ENCODE measurements at regions not wholly inside any gene's neighbourhood (a gene's known extent, or its start where the extent isn't known, plus 50 kb on each side); places are given as distances from the start of the nearest gene placed in this dataset.
"Not testable (repeated sequence)": the region's sequence is repeated elsewhere in the genome, so short reads cannot be mapped to it uniquely, and the experiment has no call there.

DNA sequence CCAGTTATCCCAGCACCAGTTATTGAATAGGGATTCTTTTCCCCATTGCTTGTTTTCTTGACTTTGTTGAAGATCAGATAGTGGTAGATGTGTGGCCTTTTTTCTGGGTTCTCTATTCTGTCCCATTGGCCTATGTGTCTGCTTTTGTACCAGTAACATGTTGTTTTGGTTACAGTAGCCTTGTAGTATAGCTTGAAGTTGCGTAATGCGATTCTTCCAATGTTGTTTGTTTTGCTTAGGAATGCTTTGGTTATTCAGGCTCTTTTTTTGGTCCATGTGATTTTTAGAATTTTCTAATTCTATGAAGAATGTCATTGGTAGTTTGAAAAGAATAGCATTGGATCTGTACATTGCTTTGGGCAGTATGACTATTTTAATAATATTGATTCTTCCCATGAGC, 94.3 kb upstream of the CHMP2B start:
- ATAC-seq: no peak

DNA sequence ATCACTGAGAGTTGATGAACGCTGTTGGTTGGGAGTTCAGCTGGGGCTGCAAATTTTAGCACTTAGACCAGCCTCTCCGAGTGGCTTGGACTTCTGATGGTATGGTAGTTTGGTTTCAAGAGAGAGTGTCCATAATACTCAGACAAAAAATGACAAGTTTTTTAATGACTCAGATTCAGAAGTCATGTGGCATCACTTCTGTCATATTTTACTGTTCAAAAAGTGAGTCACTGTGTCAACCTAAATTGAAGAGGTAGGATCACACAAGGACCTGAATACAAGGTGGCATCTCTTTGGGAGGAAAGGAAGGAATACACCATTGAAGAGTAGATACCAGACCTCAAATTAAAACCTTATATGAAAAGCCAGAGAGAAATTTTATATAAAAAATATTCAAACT, 99.1 kb upstream of the CHMP2B start:
- no peak for DNase-seq
- ATAC-seq: no peak
- no peaks in the 10 kb centered on the region for H3K4me1 Mint-ChIP-seq
- H3K36me3 Mint-ChIP-seq (ENCODE audit: low read depth): no peaks in the 10 kb centered on the region
- H3K27me3 Mint-ChIP-seq: no peaks in the 10 kb centered on the region
- no peak overlapping the region for H3K4me3 Mint-ChIP-seq
- no peak overlapping the region for H3K27ac Mint-ChIP-seq
- H3K9me3 ChIP-seq (ENCODE audit: control insufficient read depth, low read length, poor library complexity, severe bottlenecking): no peaks in the 10 kb centered on the region

More for the DNA sequence above, 94.3 kb upstream of the CHMP2B start:
- Mint-ChIP-seq H3K4me1 (no peaks in the 10 kb centered on the region), H3K27me3 (no peaks in the 10 kb centered on the region), H3K27ac (no peak overlapping the region), H3K4me3 (no peak overlapping the region), H3K36me3 (ENCODE audit: low read depth) (no peaks in the 10 kb centered on the region)
- no peaks in the 10 kb centered on the region for H3K9me3 ChIP-seq (ENCODE audit: control insufficient read depth, low read length, poor library complexity, severe bottlenecking)
- DNase-seq: no peak

DNA sequence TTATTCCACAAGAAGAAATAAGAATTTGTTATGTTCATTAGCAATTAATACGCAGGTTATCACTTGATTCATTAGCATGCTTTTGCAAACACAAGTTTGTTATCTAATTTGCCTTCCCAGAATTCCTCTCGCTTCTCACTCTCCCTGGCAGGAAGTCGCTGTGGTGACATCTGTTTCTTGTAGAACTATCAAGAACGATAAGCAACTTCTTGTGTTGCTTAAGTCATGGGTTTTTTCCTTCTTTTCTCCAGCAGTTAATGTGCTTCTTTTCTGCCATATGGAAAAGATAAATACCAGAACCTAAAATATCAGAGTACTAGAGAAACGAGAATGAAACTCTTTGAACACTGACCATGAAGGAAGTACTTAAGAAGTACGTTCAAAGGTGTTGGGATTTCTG, 99.8 kb upstream of the CHMP2B start:
- DNase-seq: no peak
- no peaks in the 10 kb centered on the region for H3K36me3 Mint-ChIP-seq (ENCODE audit: low read depth)
- ATAC-seq: no peak
- no peaks in the 10 kb centered on the region for H3K27me3 Mint-ChIP-seq
- H3K27ac Mint-ChIP-seq: no peak overlapping the region
- H3K4me1 Mint-ChIP-seq: no peaks in the 10 kb centered on the region
- H3K4me3 Mint-ChIP-seq: no peak overlapping the region
- H3K9me3 ChIP-seq (ENCODE audit: control insufficient read depth, low read length, poor library complexity, severe bottlenecking): no peaks in the 10 kb centered on the region

DNA sequence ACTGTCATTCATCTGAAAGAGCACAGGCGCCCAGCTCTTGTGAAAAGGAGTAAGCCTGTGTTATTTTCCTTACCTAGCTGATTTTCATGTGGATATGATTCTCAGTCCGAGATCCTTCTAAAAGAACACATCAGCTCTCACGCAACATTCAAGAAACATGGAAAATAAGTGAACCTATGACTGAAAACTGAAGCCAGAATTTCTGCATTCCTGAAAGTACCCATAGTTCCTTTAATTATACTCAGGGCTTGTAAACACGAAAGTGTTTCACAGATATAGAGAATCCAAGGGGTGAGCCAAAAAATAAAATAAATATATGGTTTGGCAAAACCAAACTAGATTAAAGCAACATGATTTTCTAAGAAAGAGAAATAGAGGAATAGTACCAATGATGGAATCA, 100.8 kb upstream of the CHMP2B start:
- H3K36me3 Mint-ChIP-seq (ENCODE audit: low read depth): no peaks in the 10 kb centered on the region
- ATAC-seq (no peak), DNase-seq (no peak)
- no peak overlapping the region for H3K4me3 Mint-ChIP-seq
- no peaks in the 10 kb centered on the region for H3K4me1 Mint-ChIP-seq
- peaks cover 8% of the 10 kb centered on the region for H3K27me3 Mint-ChIP-seq
- H3K27ac Mint-ChIP-seq: no peak overlapping the region
- H3K9me3 ChIP-seq (ENCODE audit: control insufficient read depth, low read length, poor library complexity, severe bottlenecking): no peaks in the 10 kb centered on the region

DNA sequence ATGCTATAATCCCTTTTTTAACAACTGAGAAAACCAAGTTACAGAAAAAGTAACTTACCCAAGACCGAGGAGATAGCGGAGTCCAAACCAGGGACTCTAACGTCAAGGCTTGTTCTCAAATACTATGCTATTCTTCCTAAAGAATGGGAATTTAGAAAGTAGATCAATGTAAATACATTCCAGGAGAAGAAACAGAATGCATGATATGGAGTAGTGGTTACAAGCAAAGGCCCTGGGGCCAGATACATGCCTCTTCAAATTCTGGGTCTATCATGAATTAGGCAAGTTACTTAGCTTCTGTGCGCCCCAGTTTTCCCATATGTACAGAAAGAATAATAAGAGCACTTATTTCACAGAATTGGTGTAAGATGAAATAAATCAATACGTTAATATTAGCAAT, 102.0 kb upstream of the CHMP2B start:
- no peaks in the 10 kb centered on the region for H3K4me1 Mint-ChIP-seq
- no peak overlapping the region for H3K27ac Mint-ChIP-seq

DNA sequence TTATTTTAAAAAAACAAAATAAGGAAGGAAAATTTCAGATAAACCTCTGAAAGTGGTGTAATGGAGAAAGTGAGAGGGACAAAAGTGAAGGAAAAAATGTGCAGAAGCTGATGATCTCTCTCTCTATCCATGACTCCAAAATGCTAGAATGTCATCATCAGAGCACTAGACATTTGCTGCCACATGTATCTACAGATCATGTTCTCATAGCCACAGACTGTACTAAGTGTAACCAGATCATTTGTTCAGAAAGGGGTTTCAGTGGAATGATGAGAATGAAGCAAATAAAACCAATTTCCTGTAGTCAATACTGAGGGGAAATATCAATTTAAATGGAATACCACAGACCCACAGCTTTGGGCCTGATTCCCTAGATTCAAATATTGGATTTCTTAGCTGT, 104.3 kb upstream of the CHMP2B start:
- ATAC-seq (no peak), DNase-seq (no peak)
- H3K4me1 Mint-ChIP-seq: no peaks in the 10 kb centered on the region
- no peaks in the 10 kb centered on the region for H3K36me3 Mint-ChIP-seq (ENCODE audit: low read depth)
- H3K27ac Mint-ChIP-seq: no peak overlapping the region
- H3K4me3 Mint-ChIP-seq: no peak overlapping the region
- no peaks in the 10 kb centered on the region for H3K9me3 ChIP-seq (ENCODE audit: control insufficient read depth, low read length, poor library complexity, severe bottlenecking)
- peaks cover 8% of the 10 kb centered on the region for H3K27me3 Mint-ChIP-seq

More for the DNA sequence above, 102.0 kb upstream of the CHMP2B start:
- DNase-seq (no peak), ATAC-seq (no peak)
- Mint-ChIP-seq H3K27me3 (peaks cover 8% of the 10 kb centered on the region), H3K36me3 (ENCODE audit: low read depth) (no peaks in the 10 kb centered on the region), H3K4me3 (no peak overlapping the region)
- H3K9me3 ChIP-seq (ENCODE audit: control insufficient read depth, low read length, poor library complexity, severe bottlenecking): no peaks in the 10 kb centered on the region

DNA sequence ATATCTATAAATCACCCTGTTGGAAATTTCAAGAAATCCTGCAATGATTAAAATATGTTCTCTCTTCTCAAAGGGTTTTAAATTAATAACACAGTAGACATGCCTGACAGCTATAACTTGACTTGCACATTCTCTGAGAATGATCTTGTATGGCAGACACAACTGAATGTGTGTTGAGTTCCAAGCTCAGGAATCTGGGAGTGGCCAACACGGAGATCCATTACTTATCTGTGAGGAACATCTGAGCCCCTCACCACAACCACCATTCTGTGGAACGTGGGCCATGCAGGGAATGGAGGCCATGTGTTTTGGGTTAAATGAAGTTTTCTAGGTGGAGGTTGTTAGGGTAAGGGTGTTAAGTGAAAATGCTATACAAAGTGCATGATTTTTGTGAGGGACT, 105.3 kb upstream of the CHMP2B start:
- Mint-ChIP-seq H3K4me3 (no peak overlapping the region), H3K27me3 (peaks cover 8% of the 10 kb centered on the region), H3K36me3 (ENCODE audit: low read depth) (no peaks in the 10 kb centered on the region), H3K27ac (no peak overlapping the region), H3K4me1 (no peaks in the 10 kb centered on the region)
- DNase-seq: no peak
- no peak for ATAC-seq
- no peaks in the 10 kb centered on the region for H3K9me3 ChIP-seq (ENCODE audit: control insufficient read depth, low read length, poor library complexity, severe bottlenecking)

DNA sequence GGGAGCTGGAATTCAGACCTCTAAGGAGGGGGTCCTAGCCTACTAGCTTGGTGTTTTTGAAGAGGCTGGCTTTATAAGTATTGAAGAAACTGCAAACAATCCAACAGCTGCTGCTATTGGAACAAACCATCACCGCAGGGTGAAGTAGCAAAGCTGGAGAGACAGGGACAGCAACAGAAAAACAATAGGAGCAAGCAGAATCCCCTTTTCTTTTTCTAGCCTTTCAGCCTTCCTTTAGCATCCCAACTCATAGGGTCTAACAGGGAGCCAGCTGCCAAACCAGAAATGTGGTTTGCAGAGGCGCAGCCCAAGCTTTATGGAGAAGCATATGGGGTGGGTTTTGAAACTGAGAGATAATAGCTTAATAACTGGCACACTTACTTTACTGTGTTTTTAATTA, 106.2 kb upstream of the CHMP2B start:
- H3K4me3 Mint-ChIP-seq: no peak overlapping the region
- H3K9me3 ChIP-seq (ENCODE audit: control insufficient read depth, low read length, poor library complexity, severe bottlenecking): no peaks in the 10 kb centered on the region
- peaks cover 8% of the 10 kb centered on the region for H3K27me3 Mint-ChIP-seq
- DNase-seq (no peak), ATAC-seq (no peak)
- H3K27ac Mint-ChIP-seq: no peak overlapping the region
- H3K4me1 Mint-ChIP-seq: no peaks in the 10 kb centered on the region
- H3K36me3 Mint-ChIP-seq (ENCODE audit: low read depth): no peaks in the 10 kb centered on the region

DNA sequence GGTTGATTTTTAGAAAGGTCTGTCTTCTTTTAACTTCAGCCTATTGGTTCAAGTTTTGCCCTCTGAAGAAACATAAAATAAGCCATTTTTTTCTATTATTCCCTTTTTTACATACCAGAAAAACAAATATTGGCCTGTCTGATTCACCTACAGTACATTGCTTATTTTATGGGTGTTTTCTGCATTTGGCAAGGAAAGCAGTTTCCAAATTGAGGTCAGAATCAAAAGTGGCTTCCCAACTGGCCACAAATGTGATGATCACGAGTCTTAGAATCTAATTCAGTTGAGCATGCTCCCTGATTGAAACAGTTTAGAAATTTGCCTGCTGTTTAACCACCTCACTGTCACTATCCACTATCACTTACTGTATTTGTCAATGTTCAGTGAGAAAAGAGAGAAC, 106.9 kb upstream of the CHMP2B start:
- H3K9me3 ChIP-seq (ENCODE audit: control insufficient read depth, low read length, poor library complexity, severe bottlenecking): no peaks in the 10 kb centered on the region
- H3K27ac Mint-ChIP-seq: no peak overlapping the region
- no peak overlapping the region for H3K4me3 Mint-ChIP-seq
- ATAC-seq (no peak), DNase-seq (no peak)
- H3K36me3 Mint-ChIP-seq (ENCODE audit: low read depth): no peaks in the 10 kb centered on the region
- peaks cover 8% of the 10 kb centered on the region for H3K27me3 Mint-ChIP-seq
- no peaks in the 10 kb centered on the region for H3K4me1 Mint-ChIP-seq

DNA sequence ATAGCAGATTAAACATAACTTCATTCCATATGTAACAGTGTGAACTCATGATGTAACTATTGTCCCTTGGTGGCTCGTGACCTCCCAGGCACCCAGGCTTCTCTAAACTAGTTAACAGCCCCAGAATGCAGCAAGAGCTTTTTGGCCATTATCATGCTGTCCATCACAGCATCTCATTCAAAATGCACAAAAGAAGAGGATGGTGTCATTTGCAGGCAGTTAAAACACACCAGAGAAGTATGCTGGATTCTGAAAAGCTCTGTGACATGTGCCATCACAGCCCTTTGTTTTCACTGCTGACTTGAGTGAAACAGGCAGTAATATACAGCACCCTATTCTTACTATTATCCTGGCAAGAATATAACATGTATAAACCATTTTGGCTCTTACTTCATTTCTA, 117.6 kb upstream of the CHMP2B start:
- Mint-ChIP-seq H3K36me3 (ENCODE audit: low read depth) (no peaks in the 10 kb centered on the region), H3K27ac (no peak overlapping the region), H3K4me3 (no peak overlapping the region), H3K4me1 (no peaks in the 10 kb centered on the region), H3K27me3 (no peaks in the 10 kb centered on the region)
- no peak for ATAC-seq
- DNase-seq: no peak
- H3K9me3 ChIP-seq (ENCODE audit: control insufficient read depth, low read length, poor library complexity, severe bottlenecking): no peaks in the 10 kb centered on the region

DNA sequence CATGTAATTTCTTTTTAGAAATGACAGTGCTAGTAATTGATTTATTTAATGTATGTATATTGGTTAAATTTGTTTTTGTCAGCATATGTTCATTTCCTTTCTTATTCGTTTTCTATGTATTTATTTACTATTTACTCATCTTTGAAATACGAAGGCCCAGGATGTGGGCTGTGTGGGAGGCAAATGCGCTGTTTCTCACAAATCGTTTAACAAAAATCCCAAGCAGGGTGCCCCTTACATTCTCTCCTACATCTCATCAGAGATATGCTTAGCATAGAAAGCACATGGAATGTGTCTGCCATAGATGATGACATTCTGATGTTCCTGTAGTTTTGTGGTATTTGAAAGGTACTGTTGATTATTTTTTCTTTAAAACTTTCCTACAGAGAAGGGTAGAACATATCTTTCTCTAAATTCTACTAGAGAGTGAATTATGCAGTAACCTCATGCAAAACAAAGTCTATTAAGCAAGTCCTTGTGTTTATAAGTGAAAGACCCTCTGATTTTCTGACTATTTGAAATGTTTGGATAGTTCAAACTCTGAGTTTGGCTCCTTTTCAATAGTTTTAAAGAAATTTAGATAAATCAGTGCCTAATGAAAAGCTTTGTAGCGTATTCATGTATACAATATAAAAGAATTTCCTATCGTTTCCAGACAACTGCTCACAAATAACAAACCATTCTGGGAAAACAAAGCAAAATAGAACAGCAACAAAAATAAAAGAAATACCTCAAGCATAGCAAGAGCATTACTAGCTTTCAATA, 111.1 kb upstream of the VGLL3 start:
- H3K27ac Mint-ChIP-seq: no peak overlapping the region
- DNase-seq (no peak), ATAC-seq (no peak)
- no peaks in the 10 kb centered on the region for H3K9me3 ChIP-seq (ENCODE audit: control insufficient read depth, low read length, poor library complexity, severe bottlenecking)
- no peaks in the 10 kb centered on the region for H3K27me3 Mint-ChIP-seq
- H3K4me3 Mint-ChIP-seq: no peak overlapping the region
- no peaks in the 10 kb centered on the region for H3K4me1 Mint-ChIP-seq
- H3K36me3 Mint-ChIP-seq (ENCODE audit: low read depth): no peaks in the 10 kb centered on the region

DNA sequence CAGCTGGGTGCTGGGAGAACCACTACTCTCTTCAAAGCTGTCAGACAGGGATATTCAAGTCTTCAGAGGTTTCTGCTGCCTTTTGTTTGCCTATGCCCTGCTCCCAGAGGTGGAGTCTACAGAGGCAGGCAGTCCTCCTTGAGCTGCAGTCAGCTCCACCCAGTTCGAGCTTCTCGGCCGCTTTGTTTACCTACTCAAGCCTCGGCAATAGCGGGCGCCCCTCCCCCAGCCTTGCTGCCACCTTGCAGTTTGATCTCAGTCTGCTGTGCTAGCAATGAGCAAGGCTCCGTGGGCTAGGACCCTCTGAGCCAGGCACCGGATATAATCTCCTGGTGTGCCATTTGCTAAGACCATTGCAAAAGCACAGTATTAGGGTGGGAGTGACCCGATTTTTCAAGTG, 106.8 kb upstream of the VGLL3 start:
- H3K27ac Mint-ChIP-seq; H3K9me3 ChIP-seq (ENCODE audit: control insufficient read depth, low read length, poor library complexity, severe bottlenecking); ATAC-seq; H3K4me3 Mint-ChIP-seq; H3K4me1 Mint-ChIP-seq; H3K27me3 Mint-ChIP-seq; DNase-seq; H3K36me3 Mint-ChIP-seq (ENCODE audit: low read depth): not testable (repeated sequence)

DNA sequence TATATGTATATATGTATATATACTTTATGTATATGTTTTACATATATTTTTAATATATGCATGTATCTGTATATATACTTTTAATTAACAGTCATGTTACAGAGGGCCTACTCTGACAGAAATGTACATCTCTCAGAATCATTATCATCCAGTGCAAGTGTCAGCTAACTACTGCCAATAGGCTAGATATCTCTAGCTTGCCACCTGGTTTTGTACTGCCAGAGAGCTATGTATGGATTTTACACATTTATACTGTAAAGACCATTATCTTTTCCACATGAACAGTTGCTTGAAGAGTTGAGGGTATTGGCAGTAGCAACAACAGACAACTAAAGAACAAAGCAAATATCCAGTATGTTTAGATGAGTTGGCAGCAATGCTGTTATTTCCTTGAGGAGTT, 99.7 kb upstream of the VGLL3 start:
- Mint-ChIP-seq H3K27me3 (peaks cover 22% of the 10 kb centered on the region), H3K27ac (no peak overlapping the region), H3K4me1 (no peaks in the 10 kb centered on the region), H3K36me3 (ENCODE audit: low read depth) (no peaks in the 10 kb centered on the region), H3K4me3 (no peak overlapping the region)
- ATAC-seq (no peak), DNase-seq (no peak)
- no peaks in the 10 kb centered on the region for H3K9me3 ChIP-seq (ENCODE audit: control insufficient read depth, low read length, poor library complexity, severe bottlenecking)

DNA sequence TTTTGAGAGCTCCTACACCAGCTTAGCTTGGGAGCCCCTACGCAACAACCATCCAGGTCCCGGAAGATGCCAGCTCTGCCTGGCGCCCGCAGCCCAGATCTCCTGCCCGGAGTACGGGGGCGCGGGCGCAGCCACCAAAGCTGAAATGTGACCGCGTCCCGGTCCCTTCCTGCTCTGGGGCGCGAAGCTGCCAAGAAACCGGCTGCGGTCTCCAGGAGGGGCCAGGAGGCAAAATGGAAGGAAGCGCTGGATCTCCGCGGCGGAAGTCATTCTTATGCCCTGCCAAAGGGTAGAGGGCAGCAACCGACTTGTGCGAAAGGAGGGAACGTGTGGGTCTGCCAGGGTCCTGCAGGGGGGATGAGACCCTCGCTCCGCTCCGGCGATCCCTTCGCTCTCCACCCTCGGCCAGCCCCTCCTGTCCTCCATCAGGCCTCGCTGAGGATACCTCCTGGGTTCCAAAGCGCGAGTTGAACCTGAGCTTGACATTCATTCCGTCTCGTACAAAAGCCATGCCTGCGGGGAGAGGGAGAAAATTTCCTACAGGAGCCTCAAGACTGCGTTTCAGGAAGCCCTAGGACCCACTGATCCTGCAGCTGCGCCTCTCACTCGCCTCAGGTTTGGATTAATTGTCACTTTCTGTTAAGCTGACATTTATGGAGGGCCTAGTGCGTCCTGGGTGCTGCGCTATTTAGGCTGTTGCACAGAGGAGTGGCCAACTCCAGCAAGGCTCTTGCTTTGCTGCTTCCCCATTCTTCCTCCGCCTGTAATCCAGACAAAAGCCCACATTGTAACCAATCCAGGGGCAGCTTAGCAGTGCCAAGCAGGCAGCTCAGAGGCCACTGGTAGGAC, 98.3 kb upstream of the VGLL3 start:
- ATAC-seq: peak; percentile 36
- peaks cover 22% of the 10 kb centered on the region for H3K27me3 Mint-ChIP-seq
- H3K36me3 Mint-ChIP-seq (ENCODE audit: low read depth): no peaks in the 10 kb centered on the region
- H3K27ac Mint-ChIP-seq: no peak overlapping the region
- no peaks in the 10 kb centered on the region for H3K9me3 ChIP-seq (ENCODE audit: control insufficient read depth, low read length, poor library complexity, severe bottlenecking)
- DNase-seq: no peak
- H3K4me3 Mint-ChIP-seq: peak overlapping the region; percentile 66
- H3K4me1 Mint-ChIP-seq: peaks cover 3% of the 10 kb centered on the region
